ENCODE measurements at regions not wholly inside any gene's neighbourhood (a gene's known extent, or its start where the extent isn't known, plus 50 kb on each side); places are given as distances from the start of the nearest gene placed in this dataset.

DNA sequence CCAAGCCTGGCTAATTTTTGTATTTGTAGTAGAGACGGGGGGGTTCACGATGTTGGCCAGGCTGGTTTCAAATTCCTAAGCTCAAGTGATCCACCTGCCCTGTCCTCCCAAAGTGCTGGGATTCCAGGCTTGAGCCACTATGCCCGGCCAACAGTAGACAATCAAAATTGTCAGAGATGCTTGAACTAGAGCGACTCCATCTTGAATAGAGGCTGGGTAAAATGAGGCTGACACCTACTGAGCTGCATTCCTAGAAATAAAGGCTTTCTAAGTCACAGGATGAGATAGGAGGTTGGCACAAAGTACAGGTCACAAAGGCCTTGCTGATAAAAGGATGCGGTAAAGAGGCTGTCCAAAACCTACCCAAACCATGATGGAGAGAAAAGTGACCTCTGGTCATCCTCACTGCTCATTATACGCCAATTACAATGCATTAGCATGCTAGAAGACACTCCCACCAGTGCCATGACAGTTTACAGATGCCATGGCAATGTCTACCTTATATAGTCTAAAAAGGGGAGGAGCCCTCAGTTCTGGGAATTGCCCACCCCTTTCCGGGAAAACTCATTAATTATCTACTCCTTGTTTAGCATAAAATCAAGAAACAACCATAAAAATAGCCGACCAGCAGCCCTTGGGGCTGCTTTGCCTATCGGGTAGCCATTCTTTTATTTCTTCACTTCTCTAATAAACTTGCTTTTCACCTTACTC, 134.5 kb downstream of the BAMBI start:
- DNase-seq (ENCODE audit: low read depth), result no peak

DNA sequence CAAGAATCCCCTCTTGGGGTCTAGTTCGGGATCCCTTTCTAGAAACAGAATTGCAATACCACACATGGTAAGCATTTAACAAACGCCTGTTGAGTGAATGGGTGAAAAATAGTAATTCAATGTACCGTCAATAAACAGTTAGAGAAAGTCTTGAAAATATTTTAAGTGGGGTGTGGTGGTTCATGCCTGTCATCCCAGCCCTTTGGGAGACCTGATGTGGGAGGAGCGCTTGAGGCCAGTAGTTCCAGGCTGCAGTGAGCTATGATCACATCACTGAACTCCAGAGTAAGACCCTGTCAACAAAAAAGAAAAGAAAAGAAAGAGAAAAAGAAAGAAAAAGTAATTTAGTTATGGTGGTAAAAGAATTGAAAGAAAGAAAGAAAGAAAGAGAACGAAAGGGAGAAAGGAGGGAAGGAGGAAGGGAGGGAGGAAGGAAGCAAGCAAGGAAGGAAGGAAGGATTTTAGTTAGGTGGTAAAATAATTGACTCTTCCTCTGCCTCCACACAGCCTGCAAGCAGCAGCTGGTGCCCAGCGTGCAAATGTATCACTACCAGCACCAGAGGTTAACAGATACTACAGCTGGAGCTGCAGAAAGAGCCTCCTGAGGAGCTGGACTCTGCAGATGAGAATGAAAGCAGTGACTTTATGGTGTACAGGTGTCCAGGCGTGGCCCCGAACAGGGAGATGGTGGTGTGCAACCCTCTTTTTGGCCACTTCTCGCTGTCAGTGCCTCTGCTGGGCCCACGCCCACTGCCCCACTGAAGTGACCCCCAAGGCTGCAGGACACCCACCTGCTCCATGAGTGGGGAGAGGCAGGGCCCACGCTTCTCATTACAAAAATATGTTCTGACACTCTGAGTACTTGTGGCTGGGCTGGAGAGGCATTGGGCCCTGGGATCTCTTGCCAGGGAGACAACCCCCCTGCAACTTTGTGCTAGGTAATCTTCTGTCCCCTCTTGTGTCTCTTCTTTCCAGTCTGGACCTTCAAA, 135.4 kb downstream of the BAMBI start:
- no peak for DNase-seq (ENCODE audit: low read depth)

DNA sequence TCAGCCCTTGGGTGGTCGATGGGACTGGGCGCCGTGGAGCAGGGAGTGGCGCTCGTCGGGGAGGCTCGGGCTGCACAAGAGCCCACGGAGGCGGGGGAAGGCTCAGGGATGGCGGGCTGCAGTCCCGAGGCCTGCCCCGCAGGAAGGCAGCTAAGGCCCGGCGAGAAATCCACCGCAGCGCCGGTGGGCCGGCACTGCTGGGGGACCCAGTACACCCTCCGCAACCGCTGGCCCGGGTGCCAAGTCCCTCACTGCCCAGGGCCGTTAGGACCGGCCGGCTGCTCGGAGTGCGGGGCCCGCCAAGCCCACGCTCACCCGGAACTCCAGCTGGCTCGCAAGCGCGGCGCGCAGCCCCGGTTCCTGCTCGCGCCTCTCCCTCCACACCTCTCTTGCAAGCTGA, 138.4 kb downstream of the BAMBI start:
- DNase-seq (ENCODE audit: low read depth), result no peak

DNA sequence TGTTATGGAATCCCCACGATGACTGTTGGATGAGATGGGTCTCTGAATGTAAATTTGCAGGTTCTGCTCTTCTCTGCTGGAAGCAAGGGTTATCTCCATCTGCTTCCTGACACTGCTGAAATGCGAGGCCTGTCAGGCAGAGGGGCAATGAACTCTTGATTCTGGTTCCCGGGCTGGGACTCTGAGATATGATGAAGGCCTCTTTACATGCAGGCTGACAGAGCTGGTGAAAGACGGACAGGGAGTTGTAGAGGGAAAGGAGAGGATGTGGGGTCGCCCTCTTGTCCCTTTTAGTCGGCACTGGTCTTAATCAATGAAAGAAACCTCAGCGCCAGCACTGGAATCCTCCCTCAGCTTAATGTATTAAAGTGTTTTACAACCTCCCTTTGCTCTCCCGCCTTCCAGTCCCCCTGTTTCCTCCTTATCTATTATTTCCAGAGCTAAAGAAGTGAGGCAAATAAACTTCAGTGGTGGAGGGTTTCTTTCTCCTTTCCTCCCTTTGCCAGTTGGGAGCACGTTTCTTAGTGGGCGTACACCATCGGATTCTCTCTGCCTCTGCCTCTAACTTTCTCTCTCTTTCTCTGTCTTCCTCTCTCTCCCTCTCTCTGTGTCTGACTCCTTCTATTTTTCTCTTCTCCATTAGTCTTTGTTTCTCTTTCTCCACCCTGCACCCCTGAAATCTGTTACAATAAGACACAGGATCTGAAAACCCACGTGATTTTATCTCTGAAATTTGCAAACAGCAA, 145.6 kb downstream of the BAMBI start:
- DNase-seq (ENCODE audit: low read depth), result no peak

DNA sequence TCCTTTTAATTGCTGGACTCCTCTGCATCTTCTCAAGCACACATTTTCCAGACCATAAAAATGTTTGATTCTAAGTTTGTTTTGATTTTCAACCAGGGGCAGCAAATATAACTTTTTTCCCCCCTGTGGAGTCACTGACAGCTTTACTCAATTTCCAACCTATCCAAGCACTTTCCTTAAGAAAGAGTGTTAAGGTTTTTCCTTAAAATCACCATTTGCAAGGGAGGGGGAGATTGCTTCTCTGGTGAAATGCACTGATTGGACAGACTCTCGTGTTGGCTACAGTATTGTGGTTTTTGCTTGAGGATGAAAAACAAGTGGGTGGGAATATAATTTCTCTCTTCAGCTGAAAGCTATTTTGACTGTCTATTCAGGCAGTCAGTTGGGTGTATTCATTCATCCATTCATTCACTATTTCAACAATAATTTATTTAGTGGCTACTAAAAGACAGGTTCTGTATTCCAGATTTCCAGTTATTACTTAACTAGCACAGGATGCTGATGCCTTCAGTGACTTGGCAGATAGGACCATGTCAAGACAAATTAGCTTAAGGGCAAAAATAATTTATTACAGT, 146.3 kb downstream of the BAMBI start:
- DNase-seq (ENCODE audit: low read depth), result no peak

DNA sequence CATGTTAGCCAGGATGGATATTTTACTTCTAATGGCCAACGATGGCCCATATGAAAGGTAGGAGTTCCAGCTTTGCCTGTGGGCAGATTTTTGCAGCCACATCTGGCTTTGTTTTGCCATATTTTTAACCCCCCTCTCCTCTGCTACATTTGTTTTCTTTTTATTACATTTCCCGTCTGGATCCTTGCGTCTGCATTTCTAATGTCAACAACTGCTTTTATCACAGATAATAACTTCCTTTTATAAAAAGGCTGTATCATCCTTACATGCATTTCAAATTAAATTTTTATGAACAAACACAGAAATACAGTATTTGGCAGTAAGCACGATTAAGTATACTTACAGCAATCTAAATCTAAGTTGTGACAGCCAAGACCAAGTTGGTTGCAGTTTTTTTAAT, 156.0 kb downstream of the BAMBI start:
- no peak for DNase-seq (ENCODE audit: low read depth)

DNA sequence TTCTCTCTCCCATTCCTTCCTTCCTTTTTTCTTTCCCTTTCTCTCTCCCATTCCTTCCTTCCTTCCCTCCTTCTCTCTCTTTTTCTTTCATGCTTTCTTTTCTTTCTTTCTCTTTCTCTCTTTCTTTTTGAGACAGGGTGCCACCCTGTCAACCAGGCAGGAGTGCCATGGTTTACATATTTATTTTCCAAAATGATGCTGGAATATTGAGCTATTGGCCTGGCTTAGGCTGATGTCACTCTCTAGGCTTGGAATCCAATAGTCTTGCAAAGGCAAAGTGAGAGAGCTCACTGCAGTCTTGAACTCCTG, 159.1 kb downstream of the BAMBI start:
- DNase-seq (ENCODE audit: low read depth), result no peak

DNA sequence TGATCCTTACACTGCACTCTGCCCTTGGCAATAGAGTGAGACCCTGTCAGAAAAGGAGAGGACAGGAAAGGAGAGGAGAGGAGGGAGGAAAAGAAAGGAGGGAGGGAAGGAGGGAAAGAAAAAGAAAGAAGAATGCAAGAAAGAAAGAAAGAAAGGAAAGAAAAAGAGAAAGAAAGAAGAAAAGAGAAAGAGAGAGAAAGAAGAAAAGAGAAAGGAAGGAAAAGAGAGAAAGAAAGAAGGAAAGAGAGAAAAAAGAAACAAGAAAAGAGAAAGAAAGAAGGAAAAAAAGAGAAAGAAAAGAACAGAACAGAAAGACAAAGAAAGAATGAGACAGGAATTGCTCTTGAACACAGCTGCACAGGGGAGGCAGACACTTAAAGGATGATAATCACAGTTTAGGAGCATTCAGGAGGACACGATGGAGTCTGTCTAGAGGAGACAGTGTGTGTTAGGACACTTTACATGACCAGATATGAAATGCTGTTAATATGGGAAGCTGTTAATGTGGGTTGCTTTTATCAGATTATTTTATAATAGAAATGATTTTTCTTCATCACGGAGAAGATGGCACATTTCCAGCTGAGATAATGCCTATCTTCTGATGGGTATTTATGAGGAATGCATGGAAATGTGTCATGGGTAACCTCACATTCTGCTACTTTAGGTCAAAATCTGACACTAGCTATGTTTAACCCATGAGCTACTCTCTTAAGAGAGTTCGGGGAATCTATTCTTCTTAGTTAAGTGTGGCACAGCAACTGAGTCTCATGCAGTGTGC, 160.5 kb downstream of the BAMBI start:
- no peak for DNase-seq (ENCODE audit: low read depth)

DNA sequence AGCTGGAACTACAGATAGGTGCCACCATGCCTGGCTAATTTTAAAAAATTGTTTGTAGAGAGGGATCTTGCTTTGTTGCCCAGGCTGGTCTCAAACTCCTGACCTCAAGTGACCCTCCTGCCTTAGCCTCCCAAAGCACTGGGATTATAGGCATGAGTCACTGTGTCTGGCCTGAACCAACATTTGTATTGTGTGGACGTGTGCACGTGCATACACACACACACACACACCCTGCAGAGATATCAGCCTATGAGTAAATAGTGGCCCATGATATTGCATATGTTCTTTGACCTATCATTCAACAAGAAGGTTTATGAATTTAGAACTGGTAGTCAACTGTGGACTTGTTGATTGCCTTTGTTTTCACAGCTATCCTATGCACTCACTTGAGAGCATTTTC, 161.6 kb downstream of the BAMBI start:
- no peak for DNase-seq (ENCODE audit: low read depth)

DNA sequence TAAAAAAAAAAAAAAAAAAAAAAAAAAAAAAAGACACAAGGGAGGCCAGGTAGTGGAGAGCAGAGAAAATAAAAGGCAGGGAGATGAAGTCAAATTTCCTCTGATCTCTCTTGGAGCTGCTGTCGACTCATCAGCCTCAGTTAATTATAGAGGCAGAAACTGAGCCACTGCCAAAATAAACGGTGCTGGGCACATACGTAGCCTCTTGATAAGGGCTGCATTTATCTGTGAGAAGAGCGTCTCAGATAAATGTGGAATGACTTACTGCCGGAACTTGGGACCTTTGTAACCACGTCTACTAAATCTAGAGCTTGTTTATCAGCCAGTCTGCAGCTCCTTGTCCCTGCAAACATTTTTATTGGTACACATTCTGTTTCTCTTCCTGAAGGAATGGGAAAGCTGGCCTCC, 162.3 kb downstream of the BAMBI start:
- no peak for DNase-seq (ENCODE audit: low read depth)

DNA sequence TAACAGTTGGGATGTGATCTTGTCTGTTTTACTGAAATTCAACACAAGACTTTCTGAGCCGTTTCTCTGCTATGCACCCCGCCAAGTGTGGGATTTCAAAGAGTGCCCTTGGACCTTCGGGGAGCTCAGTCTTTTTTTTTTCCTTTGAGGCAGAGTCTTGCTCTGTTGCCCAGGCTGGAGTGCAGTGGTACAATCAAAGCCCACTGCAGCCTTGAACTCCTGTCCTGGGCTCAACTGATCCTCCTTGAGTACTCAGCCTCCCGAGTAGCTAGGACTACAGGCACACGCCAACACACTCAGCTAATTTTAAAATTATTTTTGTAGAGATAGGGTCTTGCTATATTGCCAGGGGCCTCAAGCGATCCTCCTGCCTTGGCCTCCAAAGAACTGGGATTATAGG, 162.9 kb downstream of the BAMBI start:
- DNase-seq (ENCODE audit: low read depth), result no peak

DNA sequence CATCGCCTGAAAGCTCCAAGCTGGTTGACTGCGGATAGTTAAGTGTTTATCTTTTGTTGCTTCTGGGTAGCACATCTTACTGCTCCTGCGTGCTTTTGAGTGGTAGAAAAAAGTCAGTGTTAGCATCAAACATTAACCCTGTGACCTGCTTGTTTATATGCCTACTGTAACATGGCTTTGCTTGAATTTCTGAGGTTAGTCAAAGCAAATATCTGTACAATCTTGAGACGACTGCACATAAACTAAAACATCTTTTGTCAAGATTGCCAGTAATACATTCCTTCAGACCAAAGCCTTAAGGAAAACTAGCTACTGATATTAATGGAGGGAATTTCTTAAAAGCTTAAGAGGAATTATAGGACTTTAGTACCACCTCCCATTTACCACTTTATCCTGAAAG, 163.7 kb downstream of the BAMBI start:
- DNase-seq (ENCODE audit: low read depth), result no peak

DNA sequence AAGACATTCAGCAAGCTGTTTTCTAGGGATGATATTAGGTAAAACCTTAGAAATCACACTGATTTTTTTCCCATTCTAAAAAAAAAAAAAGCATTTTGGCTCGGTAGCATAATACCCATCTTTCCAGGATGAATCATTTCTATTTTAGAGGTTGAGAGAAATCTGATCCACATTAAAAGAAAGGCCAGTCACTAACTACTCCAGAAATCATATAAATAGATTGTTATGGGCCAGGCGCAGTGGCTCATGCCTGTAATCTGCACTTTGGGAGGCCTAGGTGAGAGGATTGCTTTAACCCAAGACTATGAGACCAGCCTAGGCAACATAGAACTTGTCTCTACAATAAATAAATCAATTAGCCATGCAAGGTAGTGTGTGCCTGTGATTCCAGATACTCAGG, 164.3 kb downstream of the BAMBI start:
- DNase-seq (ENCODE audit: low read depth), result no peak

DNA sequence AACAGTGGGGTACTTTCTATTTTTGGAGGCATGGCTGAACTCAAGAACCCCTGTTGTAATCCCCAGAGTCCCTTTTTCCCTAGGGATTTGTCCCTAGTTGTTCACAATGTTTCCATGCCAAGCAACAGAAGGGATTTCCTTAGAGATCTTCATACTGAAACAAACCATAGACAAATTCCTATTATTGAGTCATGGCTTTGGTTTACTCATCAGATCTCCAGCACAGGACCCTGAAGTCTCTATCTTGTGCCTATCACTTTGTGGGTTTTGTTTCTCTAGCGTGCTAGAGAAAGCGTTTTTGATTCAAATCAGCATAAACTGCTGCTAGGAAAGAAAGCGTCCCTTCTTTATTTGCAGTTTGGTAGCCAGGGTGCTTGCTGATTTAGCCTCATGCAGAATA, 165.0 kb downstream of the BAMBI start:
- no peak for DNase-seq (ENCODE audit: low read depth)

DNA sequence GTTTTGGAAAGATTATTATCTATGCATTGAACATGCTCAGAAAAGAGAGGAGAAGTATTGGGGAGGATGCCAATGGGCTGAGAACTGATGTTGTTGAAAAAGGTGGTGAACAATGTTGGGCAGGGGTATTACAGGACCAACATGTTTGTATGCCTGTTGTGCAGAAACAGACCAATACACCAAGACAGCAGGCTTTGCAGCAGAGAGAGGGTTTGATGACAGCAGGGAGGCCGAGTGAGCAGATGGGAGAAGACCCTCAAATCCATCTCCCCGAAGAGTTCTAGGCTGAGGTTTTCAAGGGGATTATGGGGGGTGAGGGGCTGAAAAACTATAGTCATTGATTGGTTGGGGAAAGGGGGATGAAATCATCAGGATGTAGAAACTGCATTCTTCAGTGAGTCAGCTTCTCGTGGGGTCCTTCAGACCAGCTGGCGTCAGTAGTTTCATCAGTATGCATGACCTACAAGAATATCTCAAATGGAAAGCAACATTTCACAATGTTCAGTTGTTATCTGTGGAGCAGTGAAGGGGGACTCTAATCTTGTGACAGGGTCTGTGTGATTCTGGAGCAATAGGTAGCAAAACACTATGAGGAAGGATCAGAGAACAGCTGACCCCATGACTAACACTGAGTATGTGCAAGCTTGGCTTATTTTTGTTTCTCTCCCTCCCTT, 167.8 kb downstream of the BAMBI start:
- no peak for DNase-seq (ENCODE audit: low read depth)

DNA sequence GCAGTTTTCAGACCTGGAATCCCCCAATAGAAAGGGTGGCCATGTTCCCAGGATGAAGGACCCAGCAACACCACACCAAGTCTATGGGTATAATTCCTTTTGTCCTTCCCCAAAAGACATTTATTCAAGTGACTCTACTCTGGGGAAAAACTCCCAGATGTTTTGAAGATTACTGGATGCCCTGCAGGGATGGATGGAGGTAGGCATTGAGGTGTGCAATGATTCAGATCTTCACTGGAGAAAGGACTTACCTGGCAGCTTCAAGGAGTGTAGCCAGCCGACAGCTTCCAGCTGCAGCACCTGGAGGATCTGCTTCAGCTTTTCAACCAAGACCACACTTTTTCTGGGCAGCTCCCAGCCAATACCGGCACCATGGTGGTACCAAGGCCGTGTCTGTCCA, 172.0 kb downstream of the BAMBI start:
- DNase-seq (ENCODE audit: low read depth), result no peak

DNA sequence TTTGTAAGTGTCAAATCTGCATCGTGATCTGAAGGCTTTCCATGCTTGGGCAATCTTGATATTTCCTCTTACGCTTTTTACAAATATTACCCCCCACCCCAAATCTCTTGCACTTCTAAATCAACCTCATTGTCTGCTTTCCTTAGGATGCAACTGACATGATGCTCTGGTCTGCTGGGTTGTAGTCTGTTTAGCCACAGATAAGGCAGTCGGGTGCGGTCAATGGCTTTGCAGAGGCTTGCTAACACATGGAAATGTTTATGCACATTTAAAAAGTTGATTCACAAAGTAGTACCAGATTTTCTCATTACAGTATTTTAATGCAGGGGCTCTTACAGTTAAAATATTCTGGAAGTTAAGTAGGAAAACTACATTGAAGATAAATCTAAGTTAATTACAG, 172.5 kb downstream of the BAMBI start:
- DNase-seq (ENCODE audit: low read depth), result no peak

DNA sequence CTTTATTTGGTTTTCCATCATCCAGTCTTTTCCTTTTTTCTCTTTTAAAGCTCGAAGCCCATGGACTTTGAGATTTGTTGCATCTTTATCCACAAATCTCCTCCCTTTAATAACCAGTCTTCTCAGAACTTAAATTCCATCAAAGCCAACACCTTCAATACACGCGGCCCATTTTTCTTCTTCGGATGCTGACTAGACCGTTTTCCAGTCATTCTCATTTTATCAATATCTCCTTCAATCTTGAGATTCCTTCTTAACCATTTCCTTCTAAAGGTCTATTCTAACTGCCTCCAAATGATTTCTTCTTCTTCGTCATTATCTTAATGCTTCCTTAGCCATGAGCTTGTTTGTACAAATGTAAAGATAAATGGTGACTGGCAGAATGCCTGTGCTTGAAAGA, 173.5 kb downstream of the BAMBI start:
- no peak for DNase-seq (ENCODE audit: low read depth)

DNA sequence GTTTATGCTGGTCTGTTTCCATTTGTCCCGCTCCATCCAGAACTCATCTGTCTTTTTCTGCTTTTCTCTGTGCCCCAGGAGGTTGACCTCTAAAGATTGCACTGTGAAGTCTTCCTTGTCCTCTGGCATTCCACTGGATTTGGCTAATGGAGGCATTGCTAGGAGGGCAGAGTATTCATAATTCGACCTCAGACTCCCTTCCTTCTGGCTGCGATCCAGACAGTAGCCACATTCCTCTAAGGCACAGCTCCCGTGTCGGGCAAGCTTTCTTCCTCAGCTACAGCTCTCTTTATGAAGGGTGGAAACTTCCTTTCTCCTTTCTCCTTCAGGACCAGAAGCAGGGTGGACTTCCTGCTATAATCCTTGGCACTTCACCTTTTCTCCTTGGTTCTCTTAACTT, 175.9 kb downstream of the BAMBI start:
- no peak for DNase-seq (ENCODE audit: low read depth)

DNA sequence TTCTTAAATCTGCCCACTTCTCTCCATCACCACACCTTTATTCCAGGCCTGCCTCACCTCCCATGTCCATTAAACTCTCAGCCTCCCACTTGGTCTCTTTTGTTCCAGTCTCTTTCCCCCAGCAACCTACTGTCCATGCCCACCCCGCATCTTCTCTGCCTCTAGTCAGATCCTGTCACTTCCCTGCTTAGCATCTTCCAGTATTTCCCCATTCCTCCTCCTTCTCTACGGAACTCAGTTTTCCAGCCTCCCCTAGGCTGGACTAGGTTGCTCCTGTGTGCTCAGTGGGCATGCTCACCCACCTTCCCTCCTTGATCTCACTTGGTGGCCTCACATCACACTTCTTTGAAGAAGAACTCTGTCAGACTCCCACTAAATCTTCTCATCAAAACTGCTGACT, 179.8 kb downstream of the BAMBI start:
- DNase-seq (ENCODE audit: low read depth), result no peak

DNA sequence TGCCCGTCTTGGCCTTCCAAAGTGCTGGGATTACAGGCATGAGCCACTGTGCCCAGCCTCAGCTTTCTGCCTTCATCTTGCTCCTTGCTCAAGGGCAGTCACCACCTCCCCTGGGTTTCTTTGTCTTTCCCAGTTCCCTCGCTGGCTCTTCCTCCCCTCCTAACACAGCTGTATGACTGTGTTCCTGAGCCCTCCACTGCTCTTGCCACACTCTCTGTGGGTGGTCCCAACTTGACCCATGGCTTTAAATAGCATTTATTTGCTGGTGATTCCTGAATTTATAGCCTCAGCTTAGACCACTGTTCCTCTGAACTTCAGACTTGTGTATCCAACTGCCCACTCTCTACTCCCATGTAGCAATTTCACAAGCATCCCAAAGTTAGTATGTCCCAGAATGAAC, 181.3 kb downstream of the BAMBI start:
- no peak for DNase-seq (ENCODE audit: low read depth)

All from HS-5 (cell line).